NCI-H1930 (cell line): ENCODE measurements at regions not wholly inside any gene's neighbourhood (a gene's known extent, or its start where the extent isn't known, plus 50 kb on each side); places are given as distances from the start of the nearest gene placed in this dataset.

ENCODE experiments used
- DNase-seq, 2 experiments: peaks; one replicate each; lab custom pipeline; 2025; lab: John Stamatoyannopoulos, UW

DNA sequence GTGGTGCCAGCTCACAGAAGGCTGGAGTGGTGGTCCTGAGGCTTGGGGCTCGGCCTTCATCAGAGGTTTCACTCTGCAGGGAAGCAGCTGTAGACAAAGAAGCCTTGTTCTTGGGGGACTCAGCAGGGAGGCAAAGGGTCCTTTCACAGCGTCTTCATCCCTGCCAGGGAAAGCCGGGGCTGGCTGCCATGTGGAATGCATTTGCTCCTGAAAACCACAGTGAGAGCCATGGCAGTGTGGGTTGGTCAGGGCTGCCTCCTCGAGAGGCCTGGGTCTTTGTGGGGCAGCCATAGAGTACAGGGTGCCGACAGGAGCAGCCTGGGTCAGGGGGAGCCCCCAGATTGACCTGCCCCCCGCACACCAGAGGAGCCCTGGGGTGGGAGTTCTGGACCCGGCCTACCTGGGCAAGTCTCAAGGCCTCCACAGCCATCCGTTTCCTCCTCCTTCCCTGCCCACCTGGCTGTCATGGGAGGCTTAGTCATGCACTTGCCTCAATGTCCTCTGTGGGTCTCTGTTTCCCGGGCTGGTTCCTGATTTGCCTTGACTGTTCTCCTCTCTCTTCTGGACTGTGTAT, 144.0 kb downstream of the CDC5L start:
- DNase-seq: no peak

DNA sequence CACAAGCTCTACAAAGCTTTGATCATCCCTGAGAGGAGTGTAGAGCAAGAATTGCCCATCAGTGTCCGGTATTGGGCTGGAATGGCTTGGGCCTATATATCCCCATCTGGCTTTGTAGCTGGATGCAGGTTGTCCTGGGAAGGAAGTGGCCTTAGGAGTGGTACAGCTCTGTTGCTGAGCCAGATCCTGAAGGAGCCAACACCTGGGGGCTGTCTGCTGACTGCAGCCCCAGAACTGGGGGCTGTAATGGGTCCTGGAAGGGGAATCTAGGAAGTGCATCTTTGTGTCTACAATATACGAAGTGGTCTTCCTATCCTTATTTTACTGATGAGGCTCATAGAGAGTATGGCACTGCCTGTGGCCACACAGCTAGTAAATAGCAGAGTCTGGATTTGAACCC, 145.9 kb downstream of the CDC5L start:
- no peak for DNase-seq

DNA sequence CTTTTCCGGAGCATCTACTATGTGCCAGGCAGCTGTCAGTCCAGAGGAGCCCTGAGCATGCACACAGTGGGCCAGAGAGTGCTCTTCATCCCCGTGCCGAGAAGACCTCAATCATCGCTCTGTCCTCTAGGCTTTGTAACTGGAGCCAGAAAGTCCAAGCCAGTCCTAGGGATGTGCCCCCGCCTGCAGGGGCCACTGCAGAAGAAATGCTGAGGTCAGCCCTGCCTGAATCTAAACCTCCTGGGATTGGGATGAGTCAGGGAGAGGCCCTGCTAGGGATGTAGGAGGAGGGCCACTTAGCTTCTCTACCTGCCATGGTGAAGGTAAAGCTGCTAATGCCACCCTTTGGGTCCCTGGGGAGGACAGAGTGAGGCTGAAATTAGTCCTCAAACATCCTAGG, 146.8 kb downstream of the CDC5L start:
- no peak for DNase-seq

DNA sequence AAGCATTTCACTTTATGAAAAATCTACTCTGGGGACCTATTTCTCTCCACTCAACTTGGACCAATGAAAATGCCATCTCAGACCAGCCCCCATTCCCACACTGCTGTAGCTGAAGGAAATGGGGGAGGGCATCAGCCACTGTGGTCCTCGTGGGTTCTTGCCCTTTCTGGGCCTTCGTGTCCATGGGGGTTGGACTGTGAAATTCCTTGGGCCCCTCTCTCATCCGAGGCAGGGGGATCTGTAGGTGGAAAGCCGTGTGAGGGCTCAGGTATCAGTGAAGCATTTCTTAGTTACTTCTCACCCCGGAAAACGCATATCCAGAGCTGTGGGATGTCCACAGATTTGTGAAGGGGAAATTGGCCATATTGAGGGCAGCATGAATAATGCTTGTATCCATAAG, 147.9 kb downstream of the CDC5L start:
- DNase-seq: no peak

DNA sequence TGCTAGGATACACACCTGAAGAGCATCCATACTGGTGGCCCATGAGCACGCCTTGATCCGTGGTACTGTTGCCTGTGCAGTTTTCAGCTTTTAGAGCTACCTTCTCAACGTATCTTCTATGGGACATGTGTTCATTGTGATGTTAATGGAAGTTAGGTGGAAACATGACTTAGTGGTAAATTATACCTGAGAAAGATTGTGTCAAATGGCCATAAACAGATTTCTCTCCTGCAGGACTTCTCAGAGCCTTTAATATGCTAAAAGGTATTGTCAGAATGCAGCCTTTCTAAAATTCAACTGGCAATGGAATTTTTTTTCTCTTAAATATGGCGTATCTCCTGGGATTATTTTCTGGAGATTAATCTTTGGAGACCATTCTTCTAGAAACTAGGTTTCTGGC, 148.5 kb downstream of the CDC5L start:
- DNase-seq: no peak

DNA sequence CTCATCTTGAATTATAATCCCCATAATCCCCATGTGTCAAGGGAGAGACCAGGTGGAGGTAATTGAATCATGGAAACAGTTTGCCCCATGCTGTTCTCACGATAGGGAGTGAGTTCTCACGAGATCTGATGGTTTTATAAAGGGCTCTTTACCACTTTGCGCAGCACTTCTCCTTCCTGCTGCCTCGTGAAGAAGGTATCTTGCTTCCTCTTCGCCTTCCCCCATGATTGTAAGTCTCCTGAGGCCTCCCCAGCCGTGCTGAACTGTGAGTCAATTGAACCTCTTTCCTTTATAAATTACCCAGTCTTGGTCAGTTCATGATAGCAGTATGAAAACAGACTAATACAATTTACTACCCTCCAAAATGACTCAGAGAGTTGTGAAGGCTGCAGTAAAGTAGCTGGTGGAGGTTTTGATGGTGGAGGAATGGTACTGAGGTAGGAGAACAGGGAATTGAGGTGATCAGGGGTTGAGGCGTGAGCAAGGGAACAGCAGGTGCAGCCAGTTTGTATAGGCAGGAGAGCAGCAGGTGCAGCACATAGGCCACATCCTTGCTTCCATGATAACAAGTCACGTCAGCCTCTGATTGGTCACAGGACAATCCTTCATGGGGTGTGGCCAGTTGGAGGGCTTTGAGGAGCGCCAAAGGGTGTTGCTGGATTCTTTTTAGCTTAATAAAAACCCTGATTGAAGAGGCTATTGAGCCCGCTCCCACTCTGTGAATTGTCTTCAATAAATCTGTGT, 150.0 kb downstream of the CDC5L start:
- no peak for DNase-seq

DNA sequence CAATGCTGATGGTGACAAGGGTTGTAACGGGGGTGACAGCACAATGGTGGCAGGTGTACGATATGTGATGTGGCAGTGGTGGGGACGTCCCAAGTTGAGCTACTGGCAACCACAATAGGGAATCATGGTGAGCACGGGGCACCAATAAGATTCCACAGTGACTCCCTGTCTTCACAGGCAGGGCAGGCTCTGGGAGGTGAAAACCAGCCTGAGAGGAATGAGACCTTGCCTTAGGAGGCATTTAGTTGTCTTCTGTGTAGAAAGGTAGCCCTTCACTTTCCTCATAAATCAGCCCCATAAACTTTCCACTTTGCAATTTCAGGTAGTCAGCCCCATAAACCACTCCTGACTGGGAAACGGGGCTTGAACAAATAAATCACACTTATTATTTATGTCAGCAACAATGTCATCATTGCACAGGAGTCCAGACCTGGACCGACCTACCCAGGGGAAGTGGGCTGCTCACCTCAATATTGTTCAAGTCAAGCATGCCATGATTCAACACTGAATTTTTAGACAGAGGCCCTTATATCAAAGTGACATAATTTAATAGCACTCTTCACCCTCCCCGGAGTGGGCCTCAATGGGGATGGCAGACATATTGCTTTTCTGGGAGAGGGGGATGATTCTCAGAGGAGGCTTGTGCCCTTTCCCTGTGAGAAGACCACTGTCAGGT, 150.8 kb downstream of the CDC5L start:
- DNase-seq: no peak

DNA sequence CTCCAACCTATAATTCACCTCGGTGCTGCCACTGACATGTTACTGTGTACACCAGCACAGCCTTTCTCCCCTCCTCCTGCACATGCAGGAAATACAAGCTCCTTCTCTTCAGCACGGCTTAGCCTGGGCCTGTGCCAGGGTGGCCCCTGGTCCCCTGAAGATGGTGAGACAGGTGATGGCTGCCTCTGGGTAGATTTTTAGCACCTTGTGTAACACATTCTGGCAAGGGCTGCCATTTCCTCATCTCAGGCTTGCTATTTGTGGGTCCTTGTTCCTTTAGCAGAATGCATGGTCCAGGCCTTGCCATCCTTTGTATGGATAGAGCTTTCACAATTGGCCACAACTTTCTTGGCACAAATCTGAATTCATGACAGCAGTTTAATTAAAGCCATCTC, 151.3 kb downstream of the CDC5L start:
- DNase-seq: no peak

DNA sequence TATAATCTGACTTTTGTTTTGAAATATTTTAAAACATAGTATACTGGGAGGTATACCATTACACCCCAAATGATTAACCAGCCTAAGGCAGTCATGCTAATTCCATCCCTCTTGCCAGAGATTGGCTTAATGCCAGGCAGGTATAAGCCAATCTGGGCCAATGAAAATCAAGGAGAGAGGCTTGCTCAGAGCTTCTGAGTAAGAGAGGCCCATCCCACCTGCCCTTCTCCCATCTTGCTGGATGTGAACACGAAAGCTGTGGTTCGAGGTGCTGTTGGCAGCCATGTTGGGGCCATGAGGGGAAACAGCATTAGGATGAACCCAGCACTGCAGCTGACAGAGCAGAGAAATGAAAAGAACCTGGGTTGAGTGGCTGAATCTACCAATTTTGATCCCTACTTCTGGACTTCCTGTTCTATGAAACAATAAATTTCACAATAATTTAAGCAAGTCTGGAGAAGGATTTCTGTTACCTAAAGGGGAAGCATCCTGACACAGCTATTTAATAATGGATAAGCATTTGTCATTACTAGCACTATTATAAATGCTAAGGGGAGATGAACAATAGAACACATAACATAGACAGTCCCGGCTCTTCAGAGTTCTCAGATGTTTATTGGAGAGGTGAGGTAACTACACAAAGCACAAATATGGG, 152.3 kb downstream of the CDC5L start:
- no peak for DNase-seq

DNA sequence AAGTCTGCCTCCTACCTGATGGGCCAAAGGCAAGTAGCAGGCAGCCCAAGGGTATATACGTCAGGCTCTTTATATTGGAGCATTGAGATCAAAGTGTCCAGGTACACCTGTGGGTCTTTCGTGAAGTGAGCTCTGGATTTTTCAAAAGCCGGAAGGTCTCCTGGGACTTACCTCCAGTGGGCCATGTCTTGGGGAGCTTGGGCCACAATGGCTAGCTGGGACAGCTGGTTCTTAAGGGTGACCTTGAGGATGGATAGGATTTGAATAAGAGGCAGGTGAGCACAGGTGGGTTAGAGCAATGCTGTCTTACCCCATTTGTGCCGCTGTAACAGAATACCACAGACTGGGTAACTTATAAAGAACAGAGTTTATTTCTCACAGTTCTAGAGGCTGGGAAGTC, 153.4 kb downstream of the CDC5L start:
- DNase-seq: no peak

DNA sequence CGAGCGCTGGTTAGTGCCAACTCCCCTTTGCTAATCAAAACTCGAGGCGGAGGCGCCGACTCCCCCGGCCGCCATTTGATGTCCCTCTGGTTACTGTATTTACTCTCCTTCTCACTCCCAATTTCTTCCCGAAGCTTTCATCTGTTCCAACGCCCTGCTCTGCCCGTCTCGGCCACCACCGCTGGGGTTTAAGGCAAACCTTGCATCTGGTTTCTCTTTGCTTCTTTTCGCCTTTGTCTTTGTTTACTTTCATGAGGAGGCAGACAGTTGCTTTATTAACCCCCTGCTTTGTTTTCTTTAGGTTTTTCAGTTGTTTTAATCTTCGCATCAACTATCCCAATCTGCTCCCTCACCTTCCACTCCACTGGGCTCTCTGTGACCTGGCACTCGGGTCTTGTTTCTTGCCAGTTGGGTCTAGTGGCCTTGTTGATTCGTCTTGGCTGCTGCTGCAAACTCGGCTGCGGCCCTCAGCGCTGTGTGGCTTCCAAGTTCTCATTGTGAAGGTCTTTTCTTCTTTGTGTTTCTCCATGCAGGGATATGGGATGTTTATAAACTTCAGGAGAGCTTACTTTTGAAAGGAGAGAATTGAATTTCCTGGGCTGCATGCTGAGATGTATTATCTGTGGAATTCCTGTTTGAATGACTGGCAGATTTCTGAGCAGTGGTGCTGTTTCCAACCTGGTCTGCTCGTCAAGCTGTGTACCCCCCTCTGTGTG, 155.1 kb downstream of the CDC5L start:
- no peak for DNase-seq

DNA sequence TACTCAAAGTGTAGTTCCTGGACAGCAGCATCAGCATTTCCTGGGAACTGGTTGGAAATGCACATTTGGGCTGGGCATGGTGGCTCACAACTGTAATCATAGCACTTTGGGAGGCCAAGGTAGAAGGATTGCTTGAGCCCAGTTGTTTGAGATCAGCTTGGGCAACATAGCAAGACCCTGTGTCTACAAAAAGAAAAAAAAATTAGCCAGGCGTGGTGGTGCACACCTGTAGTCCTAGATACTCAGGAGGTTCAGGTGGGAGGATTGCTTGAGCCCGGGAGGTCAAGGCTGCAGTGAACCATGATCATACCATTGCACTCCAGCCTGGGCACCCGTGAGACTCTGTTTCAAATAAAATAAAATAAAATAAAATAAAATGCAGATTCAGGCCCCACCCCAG, 156.2 kb downstream of the CDC5L start:
- no peak for DNase-seq

DNA sequence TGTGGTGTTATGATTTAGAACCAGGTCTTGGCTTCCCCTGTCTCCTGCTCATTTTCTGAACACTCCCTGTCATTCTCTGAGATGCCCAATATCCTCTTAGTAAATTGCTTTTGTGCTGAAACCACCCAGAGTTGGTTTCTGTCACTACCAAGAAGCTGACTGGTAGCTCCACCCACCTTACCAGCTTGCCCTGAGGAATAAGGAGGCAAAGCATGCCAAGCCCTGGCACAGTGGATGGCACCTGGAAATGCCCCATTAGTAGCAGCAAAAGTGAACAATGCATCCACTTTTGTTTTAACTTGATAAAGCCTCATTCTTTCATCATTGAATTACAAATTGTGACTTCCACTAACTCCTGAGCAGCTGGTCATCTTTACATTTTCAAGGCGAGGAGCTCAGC, 157.7 kb downstream of the CDC5L start:
- no peak for DNase-seq

DNA sequence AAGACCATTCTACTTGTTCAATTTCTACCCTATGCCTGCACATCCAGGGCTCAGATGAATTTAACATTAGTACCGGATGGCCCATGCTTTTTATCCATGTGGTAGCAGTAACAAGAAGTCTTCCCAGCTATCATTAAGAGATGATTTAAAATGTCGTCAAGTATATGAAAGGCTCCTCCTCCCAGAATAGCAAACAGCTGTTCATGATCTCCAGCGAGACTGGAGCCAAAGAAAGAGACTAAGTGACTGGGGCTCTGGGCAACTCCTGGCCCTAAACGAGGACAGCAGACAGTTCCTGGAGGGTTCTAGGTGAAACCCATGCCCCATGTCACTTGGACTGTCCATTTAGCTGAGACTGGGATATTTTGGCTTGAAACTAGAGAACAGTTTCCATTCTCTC, 160.8 kb downstream of the CDC5L start:
- no peak for DNase-seq

DNA sequence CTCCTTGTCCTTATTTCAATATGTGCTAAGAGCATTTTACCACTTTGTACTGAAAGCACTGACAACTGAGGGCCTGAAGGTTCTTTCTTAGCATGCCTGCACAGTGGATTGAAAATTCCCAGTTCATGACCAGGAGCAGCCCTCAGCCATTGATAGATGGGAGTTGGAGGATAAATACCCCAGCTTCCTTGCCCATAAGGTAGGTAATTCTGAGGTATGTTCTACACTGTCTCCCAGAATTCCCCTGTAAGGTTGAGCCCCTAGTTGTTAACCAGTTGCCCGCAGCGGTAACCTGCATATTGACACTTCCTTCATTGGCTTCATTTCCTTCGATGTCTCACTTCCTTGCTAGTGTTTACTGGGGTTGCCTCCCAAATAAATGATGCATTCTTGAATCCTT, 162.0 kb downstream of the CDC5L start:
- no peak for DNase-seq

DNA sequence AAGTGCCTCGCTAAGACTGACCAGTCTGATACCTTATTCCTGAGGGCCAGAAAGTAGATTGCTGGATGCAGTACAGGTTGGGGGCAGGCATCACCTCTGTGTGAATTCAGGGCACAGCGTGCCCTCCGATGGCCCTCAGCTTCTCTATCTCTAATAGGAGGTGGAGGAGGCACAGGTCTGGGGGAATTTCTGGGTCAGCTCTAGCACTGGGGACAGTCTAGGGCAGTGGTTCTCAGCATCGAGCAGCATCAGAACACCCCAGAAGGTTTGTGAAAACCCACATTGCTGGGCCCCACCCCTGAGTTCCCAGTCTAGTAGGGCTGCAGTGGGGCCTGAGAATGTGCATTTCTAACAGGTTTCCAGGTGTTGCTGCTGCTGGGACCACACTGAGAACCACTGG, 166.7 kb downstream of the CDC5L start:
- no peak for DNase-seq

DNA sequence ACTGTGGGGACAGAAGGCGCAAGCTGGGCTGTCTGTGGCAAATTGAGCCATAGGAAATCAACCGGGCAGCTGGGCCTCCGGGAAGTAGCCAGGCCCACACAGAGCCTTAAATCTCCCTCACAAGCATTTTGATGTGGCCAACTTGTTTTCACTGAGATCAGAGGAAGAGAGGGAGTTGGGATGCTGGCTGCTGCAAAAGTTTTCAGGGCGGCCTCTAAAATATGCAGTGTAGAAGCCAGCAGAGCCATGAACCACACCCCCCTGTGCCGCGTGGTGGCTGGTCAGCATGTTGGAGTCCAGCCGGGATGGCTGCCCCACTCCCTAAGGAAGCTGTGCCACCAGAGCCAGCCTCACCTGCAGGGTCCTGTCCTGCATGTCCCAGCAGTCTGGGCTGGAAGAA, 167.4 kb downstream of the CDC5L start:
- DNase-seq: no peak

DNA sequence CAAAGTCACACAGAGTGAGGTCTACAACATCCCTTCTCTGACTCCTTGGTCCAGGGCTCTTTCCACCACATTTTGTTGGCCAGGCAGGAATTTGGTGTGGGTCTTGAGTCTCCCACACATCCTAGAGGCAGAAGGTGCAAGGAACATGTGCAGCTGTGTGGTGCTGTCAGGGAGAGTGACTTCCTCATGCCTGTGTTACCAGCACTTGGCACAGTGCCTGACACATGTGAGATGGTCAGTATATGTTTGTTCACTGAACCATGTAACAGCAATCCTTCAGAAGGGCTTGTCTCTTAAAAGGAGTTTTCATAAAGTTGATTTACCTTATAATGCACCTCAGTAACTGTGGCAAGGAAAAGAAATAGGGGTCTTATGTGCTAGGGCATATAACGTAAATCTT, 168.5 kb downstream of the CDC5L start:
- no peak for DNase-seq

DNA sequence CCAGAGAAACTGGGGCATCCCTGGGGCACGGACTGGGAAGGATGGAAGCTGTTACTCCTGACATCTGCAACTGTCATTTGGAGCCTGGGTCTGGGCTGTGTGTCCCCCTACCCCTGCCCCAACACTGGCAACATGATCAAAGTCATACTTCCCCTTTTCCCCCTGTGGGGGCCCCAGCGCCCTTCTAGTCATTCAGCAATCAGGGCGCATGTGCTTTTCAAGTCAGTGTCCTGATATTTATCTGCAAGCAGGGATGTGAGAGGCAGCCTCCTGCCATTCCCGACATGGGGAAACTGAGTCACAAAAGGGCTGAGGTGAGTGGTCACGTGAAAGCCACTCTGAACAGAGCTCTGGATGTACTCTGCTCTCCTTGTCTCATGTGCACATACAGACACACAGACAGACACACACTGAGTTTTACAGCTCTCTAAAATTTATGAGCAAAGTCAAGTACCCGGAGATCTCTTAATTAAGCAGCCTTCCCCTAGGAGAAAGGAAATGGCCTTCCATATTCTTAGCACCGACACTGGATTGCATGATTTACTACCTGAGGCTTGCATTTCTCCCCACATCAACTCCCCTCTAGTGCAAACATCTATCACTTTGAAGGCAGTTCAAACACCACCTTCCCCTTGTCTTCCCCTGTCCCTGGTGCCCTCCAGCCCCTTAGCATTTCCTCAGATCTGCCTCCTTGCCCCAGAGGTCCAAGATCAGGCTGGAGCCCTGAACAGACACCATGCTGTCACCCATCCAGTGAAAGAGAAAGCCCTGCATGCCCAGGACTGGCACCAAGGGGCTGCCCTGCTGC, 170.7 kb downstream of the CDC5L start:
- DNase-seq: no peak

DNA sequence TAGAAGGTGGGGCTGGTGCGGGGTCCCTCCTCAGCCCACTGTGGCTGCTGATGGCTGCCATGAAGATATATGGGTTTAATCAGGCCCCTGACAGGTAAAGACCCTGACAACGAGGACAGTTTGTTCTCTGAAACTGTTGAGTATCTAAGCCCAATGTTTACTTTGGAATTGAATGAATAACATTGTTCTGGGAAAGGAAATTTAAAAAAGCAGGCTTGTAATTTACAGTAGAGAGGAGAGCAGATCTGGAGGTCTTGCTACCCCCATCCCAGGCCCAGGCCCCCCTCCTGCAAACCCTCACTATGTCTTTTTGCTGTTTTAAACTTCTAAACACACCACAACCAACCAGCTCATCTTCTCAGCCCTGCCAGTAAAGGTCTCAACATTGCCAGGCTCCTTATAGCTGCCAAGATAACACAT, 171.3 kb downstream of the CDC5L start:
- DNase-seq: no peak

DNA sequence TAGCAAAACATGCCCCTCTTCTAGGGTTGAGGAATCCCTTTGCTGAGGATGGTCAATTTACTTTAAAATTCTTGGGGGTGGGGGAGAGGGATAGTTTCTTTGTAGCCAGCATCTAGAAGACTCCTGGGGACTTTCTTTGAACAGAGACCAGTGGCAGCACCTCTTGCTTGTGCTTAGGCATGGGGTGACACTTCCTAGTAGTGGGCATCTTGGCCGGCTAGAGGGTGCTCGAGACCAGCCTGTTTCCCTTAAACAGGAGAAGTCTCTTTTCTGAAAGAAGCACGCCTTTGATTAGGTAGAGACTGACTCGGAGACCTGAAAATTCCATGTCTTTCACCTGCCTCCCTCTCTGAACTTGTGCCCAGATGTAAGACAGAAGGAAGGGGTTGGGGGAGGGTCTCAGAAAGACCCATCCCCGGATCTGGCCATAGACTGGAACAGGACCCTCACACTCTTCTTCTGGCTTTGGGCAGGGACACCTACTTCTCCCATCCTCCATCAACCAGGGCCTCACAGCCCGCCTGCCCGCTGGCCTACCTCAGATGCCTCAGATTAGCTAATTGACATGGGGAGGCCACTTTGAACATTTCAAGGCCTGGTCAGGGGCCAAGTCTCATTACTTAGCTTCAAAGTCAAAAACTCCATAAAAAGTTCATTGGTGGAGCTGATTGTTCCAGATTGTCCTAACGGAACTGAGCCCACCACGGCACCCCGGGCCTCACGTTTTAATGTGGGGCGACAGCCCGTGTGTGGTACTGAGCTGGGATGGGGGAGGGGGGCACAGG, 172.2 kb downstream of the CDC5L start:
- DNase-seq: no peak
